ENCODE measurements at regions not wholly inside any gene's neighbourhood (a gene's known extent, or its start where the extent isn't known, plus 50 kb on each side); places are given as distances from the start of the nearest gene placed in this dataset.

DNA sequence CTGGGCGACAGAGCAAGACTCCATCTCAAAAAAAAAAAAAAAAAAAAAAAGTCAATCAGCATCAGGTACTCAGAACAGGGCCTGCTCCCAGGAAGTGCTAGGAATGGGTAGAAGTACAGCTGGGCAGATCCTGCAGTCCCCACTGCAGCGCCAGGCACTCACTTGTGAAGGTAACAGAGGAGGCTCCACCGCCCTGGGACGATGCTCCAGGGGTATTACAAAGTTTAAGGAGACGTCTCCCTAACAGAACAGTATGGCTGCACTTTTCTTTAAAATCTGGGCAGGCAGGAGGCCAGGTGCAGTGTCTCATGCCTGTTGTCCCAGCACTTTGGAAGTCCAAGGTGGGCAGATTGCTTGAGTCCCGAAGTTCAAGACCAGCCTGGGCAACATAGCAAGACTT lies 1449.0 kb downstream of the BRD1 start:
- Histone ChIP-seq H3K4me1 (replicated peaks in 1 of 2) (no peaks in the 10 kb centered on the region), H3K27me3 (peaks cover 5% of the 10 kb centered on the region), H3K4me3 (no peak overlapping the region), H3K27ac (no peak overlapping the region), H3K36me3 (replicated peaks in 1 of 2) (no peaks in the 10 kb centered on the region), H3K9me3 (replicated peaks in 1 of 3) (no peaks in the 10 kb centered on the region)
- whole genome bisulfite sequencing, 4 donors, result 82 to 92% (median 87%) methylated on average over 6 of the region's 6 CpGs
- no peak for DNase-seq
- intact Hi-C loops (cut with DNase I), result no loop called here
- TF ChIP-seq, protein P1, sequence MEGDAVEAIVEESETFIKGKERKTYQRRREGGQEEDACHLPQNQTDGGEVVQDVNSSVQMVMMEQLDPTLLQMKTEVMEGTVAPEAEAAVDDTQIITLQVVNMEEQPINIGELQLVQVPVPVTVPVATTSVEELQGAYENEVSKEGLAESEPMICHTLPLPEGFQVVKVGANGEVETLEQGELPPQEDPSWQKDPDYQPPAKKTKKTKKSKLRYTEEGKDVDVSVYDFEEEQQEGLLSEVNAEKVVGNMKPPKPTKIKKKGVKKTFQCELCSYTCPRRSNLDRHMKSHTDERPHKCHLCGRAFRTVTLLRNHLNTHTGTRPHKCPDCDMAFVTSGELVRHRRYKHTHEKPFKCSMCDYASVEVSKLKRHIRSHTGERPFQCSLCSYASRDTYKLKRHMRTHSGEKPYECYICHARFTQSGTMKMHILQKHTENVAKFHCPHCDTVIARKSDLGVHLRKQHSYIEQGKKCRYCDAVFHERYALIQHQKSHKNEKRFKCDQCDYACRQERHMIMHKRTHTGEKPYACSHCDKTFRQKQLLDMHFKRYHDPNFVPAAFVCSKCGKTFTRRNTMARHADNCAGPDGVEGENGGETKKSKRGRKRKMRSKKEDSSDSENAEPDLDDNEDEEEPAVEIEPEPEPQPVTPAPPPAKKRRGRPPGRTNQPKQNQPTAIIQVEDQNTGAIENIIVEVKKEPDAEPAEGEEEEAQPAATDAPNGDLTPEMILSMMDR (IDR thresholded peaks at IDR 0.05), result no peak
- no peak for TF ChIP-seq POLR2A (IDR thresholded peaks at IDR 0.05)

DNA sequence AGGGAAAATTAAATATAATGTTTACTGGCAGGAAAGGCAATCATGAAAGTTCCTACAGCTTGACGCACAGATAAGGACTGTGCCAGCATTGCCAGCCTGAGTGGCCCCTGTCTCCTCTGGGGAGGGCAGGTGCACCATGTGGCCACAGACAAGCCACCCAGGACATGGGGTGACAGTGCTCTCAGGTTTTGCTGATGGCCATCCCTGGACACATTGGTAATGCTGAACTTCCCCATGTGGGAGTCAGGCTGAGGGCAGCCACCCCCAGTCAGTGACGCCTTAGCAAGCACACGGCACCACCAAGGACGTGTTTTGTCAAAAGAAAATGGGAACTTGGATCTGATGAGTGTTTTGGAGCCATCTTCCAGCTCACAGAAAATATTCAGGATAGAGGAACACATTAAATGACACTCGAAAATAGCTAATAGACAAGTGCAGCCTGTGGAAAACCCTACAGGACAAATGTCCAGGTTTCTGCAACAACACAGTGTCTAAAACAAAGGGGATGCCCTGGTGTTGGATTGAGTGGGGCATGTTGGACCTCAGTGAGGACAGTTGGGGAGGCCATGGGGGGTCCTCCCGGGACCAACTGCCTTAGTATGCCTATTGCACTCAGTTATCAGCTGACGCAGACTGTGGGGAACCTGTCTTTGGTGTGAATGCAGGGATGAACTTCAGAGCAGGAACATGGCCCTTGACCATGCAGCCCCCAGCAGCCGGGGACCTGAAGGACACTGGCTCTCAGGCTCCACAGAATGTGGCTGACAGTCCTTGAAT lies 1450.5 kb downstream of the BRD1 start:
- Histone ChIP-seq H3K4me1 (replicated peaks in 1 of 2) (no peaks in the 10 kb centered on the region), H3K27ac (no peak overlapping the region), H3K27me3 (peaks cover 5% of the 10 kb centered on the region), H3K9me3 (replicated peaks in 1 of 3) (no peaks in the 10 kb centered on the region), H3K4me3 (no peak overlapping the region), H3K36me3 (replicated peaks in 1 of 2) (no peaks in the 10 kb centered on the region)
- no peak for TF ChIP-seq POLR2A (IDR thresholded peaks at IDR 0.05)
- TF ChIP-seq, protein P1 (IDR thresholded peaks at IDR 0.05), result no peak
- WGBS, 4 donors, result 64 to 72% (median 69%) methylated on average over 7 to 8 of the region's 8 CpGs
- no peak for DNase-seq
- intact Hi-C loops (cut with DNase I), result no loop called here

DNA sequence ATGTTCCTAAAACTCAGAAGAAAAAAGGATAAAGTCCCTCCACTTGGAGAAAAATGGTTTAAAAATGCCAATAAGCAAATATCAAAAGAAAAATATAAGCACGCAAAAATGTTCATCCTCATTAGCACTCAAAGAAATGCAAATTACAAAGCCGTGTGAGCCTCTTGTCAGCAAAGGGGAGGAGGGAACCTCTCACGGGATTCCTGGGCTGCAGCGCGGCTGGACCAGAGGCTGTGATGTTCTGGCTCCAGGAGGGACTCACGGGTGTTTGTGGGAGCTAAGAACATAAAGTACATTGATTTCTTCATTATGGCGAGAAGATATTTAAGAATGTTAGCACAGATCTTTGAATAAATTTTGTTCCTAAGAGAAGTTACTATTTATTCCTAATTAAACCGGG lies 1451.2 kb downstream of the BRD1 start:
- Histone ChIP-seq H3K27me3 (peaks cover 5% of the 10 kb centered on the region), H3K36me3 (replicated peaks in 1 of 2) (no peaks in the 10 kb centered on the region), H3K4me1 (replicated peaks in 1 of 2) (no peaks in the 10 kb centered on the region), H3K4me3 (no peak overlapping the region), H3K27ac (no peak overlapping the region), H3K9me3 (replicated peaks in 1 of 3) (no peaks in the 10 kb centered on the region)
- TF ChIP-seq, protein P1 (IDR thresholded peaks at IDR 0.05), result no peak
- no peak for TF ChIP-seq POLR2A (IDR thresholded peaks at IDR 0.05)
- WGBS, 4 donors, result 26 to 40% (median 35%) methylated on average over 8 of the region's 8 CpGs
- no peak for DNase-seq
- intact Hi-C loops (cut with DNase I), result no loop called here

DNA sequence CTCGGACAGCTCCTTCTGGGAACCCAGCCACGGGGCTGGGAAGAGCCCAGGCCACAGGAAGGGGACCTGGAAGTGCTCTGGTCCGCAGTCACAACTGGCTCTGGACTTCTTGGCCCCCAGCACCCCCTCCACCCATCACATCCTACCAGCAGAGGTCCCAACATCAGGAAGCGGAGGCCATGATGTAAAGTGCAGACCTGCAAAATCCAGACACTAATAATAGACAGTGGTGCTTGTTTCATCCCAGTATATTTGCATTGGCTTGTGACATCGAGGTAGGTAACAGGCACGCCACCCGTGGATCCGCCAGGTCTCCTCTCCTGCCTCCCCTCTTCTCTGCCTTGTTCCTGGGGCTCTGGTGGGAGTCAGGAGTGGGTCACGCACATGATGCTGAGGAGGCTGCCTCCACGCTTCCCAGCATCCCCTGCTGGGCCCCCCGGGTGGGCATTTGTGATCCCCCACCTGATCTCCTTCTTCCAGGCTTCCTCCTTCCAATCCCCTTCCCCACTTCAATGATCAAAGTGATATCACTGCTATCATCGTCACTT lies 1454.0 kb downstream of the BRD1 start:
- H3K27me3 ChIP-seq, result no peaks in the 10 kb centered on the region
- no peaks in the 10 kb centered on the region for H3K9me3 ChIP-seq (replicated peaks in 1 of 3)
- no peak overlapping the region for H3K27ac ChIP-seq
- no peak for DNase-seq
- H3K4me3 ChIP-seq, result no peak overlapping the region
- H3K4me1 ChIP-seq (replicated peaks in 1 of 2), result no peaks in the 10 kb centered on the region
- H3K36me3 ChIP-seq (replicated peaks in 1 of 2), result no peaks in the 10 kb centered on the region
- WGBS, 4 donors, result 57 to 84% (median 78%) methylated on average over 6 to 12 of the region's 12 CpGs
- intact Hi-C loops (cut with DNase I), result no loop called here
- no peak for TF ChIP-seq POLR2A (IDR thresholded peaks at IDR 0.05)
- TF ChIP-seq, protein P1 (IDR thresholded peaks at IDR 0.05), result no peak

All from adrenal gland (tissue), 9 donors.